A549 (cell line): ENCODE measurements at regions not wholly inside any gene's neighbourhood (a gene's known extent, or its start where the extent isn't known, plus 50 kb on each side); places are given as distances from the start of the nearest gene placed in this dataset.

ENCODE experiments used
- ATAC-seq, 2 experiments: fragments of 200-7000 bp in 1 of 2; fragments of >200 bp in 1 of 2; cut with Nextera tagmentation in 1 of 2; cut with Tn5 transposase in 1 of 2; 3 replicates each; pipeline versions ENCODE4 v1.8.0 to v1.9.1; 2018 to 2020; ENCODE audit warnings: mild to moderate bottlenecking in 1 of 2, moderate library complexity in 1 of 2
- CTCF ChIA-PET: fragments of 300-600 bp; sonication (Branson Sonifier 250); formaldehyde crosslinking; extraction: SDS; loops from one replicate; lab custom pipeline; 2021; ENCODE audit warnings: antibody characterized with exemption, inconsistent platforms; lab: Yijun Ruan, JAX
- POLR2A ChIA-PET: fragments of 350-600 bp; formaldehyde crosslinking; extraction: SDS; loops from one replicate; lab custom pipeline; 2021; ENCODE audit warnings: antibody characterized with exemption, inconsistent platforms; lab: Yijun Ruan, JAX
- DNase-seq, 2 experiments: peaks; one replicate each; pipeline versions ENCODE4 v3.0.0 to v3.0.0-alpha.2; 2011 to 2016; ENCODE audit warnings: low read depth in 1 of 2, low spot score in 1 of 2
- FAIRE-seq: peaks from 2 replicates; lab custom pipeline; 2011; peaks lifted over from hg19 to GRCh38; lab: Jason Lieb, UNC
- H3K27ac ChIP-seq, 2 experiments: fragments of >200 bp; sonication (Bioruptor Twin); formaldehyde crosslinking; 3 replicates each; pipeline ENCODE4 v1.5.1; 2016 to 2017
- H3K4me1 ChIP-seq: fragments of >200 bp; sonication (Bioruptor Twin); formaldehyde crosslinking; 3 replicates; pipeline ENCODE4 v1.6.1; 2016
- H3K4me2 ChIP-seq: fragments of >200 bp; sonication (Bioruptor Twin); formaldehyde crosslinking; 3 replicates; pipeline ENCODE4 v1.6.1; 2016
- H3K4me3 ChIP-seq: fragments of >200 bp; sonication (Bioruptor Twin); formaldehyde crosslinking; 3 replicates; pipeline ENCODE4 v1.5.1; 2016
- H3K9me3 ChIP-seq: fragments of >200 bp; sonication (Bioruptor Twin); formaldehyde crosslinking; 3 replicates; pipeline ENCODE4 v1.6.1; 2016
- ATOH8 ChIP-seq: fragments of 250-450 bp; sonication (Bioruptor Pico); IDR thresholded peaks from 2 replicates; pipeline ENCODE4 v1.5.0; 2020; ENCODE audit warnings: low read depth, mild to moderate bottlenecking, moderate library complexity
- BCL3 ChIP-seq: fragments of >200 bp; sonication (Bioruptor Twin); formaldehyde crosslinking; IDR thresholded peaks from 3 replicates; pipeline ENCODE4 v1.6.1; 2016
- CBX8 ChIP-seq: fragments of 200-600 bp; sonication (generic); IDR thresholded peaks from 2 replicates; pipeline ENCODE4 v1.6.1; 2016
- CEBPB ChIP-seq, 2 experiments: fragments of >200 bp in 1 of 2; sonication (Bioruptor Twin) in 1 of 2; formaldehyde crosslinking in 1 of 2; IDR thresholded peaks; 2 replicates each; pipeline ENCODE4 v1.6.1; 2012 to 2016
- CTCF ChIP-seq: fragments of >200 bp; sonication (Bioruptor Twin); formaldehyde crosslinking; IDR thresholded peaks from 3 replicates; pipeline ENCODE4 v1.5.1; 2016
- EHF ChIP-seq: fragments of 250-450 bp; sonication (Bioruptor Pico); IDR thresholded peaks from 2 replicates; pipeline ENCODE4 v1.5.0; 2020; ENCODE audit warnings: mild to moderate bottlenecking
- ELK1 ChIP-seq: fragments of 150-350 bp; IDR thresholded peaks from 2 replicates; pipeline ENCODE4 v1.6.1; 2014; ENCODE audit warnings: low read depth, mild to moderate bottlenecking, low read length
- ESRRA ChIP-seq: fragments of 150-350 bp; IDR thresholded peaks from 2 replicates; pipeline ENCODE4 v1.6.1; 2014; ENCODE audit warnings: mild to moderate bottlenecking, low read length, borderline replicate concordance
- FOSB ChIP-seq: fragments of 250-450 bp; sonication (Bioruptor Pico); IDR thresholded peaks from 2 replicates; pipeline ENCODE4 v1.5.0; 2020; ENCODE audit warnings: mild to moderate bottlenecking, moderate library complexity
- FOSL2 ChIP-seq, 2 experiments: fragments of 450-650 bp in 1 of 2; fragments of >200 bp in 1 of 2; sonication (Bioruptor Twin) in 1 of 2; formaldehyde crosslinking; IDR thresholded peaks; 2 replicates each; pipeline versions ENCODE4 v1.5.0 to v1.6.1; 2016 to 2020; ENCODE audit warnings: mild to moderate bottlenecking in 1 of 2, moderate library complexity in 1 of 2
- FOXS1 ChIP-seq: fragments of 250-450 bp; sonication (Bioruptor Pico); IDR thresholded peaks from 2 replicates; pipeline ENCODE4 v1.5.0; 2020; ENCODE audit warnings: mild to moderate bottlenecking, moderate library complexity
- GATA3 ChIP-seq: IDR thresholded peaks from 2 replicates; pipeline ENCODE4 v1.6.1; 2012; ENCODE audit warnings: borderline replicate concordance
- HDAC2 ChIP-seq: fragments of 200-600 bp; sonication (generic); IDR thresholded peaks from 2 replicates; pipeline ENCODE4 v1.6.1; 2016
- HES2 ChIP-seq: fragments of >200 bp; sonication (Bioruptor Twin); formaldehyde crosslinking; IDR thresholded peaks from 2 replicates; pipeline ENCODE4 v1.6.1; 2016
- HEYL ChIP-seq: fragments of 250-450 bp; sonication (Bioruptor Pico); IDR thresholded peaks from 2 replicates; pipeline ENCODE4 v1.8.0; 2021; ENCODE audit warnings: mild to moderate bottlenecking, moderate library complexity
- HOXB13 ChIP-seq: fragments of 250-450 bp; sonication (Bioruptor Pico); IDR thresholded peaks from 2 replicates; pipeline ENCODE4 v1.5.0; 2020; ENCODE audit warnings: low read depth, mild to moderate bottlenecking, moderate library complexity
- HOXB5 ChIP-seq: fragments of 250-450 bp; sonication (Bioruptor Pico); IDR thresholded peaks from 2 replicates; pipeline ENCODE4 v1.5.0; 2020; ENCODE audit warnings: mild to moderate bottlenecking, moderate library complexity
- JUNB ChIP-seq: fragments of >200 bp; sonication (Bioruptor Twin); formaldehyde crosslinking; IDR thresholded peaks from 2 replicates; pipeline ENCODE4 v1.6.1; 2016
- KDM5A ChIP-seq: fragments of 200-600 bp; sonication (generic); IDR thresholded peaks from 2 replicates; pipeline ENCODE4 v1.6.1; 2016; ENCODE audit warnings: antibody characterized with exemption, mild to moderate bottlenecking
- MAFK ChIP-seq: fragments of 450-650 bp; IDR thresholded peaks from 2 replicates; pipeline ENCODE4 v1.6.1; 2014; ENCODE audit not compliant: partially characterized antibody
- MAX ChIP-seq: IDR thresholded peaks from 2 replicates; pipeline ENCODE4 v1.6.1; 2012
- NR3C1 ChIP-seq: fragments of >200 bp; sonication (Bioruptor Twin); formaldehyde crosslinking; IDR thresholded peaks from 3 replicates; pipeline ENCODE4 v1.6.1; 2017
- RARB ChIP-seq: fragments of 250-450 bp; sonication (Bioruptor Pico); IDR thresholded peaks from 2 replicates; pipeline ENCODE4 v1.8.0; 2021; ENCODE audit warnings: mild to moderate bottlenecking, moderate library complexity
- RCOR1 ChIP-seq: fragments of 150-350 bp; IDR thresholded peaks from 2 replicates; pipeline ENCODE4 v1.6.1; 2014; ENCODE audit warnings: antibody characterized with exemption, low read length, low read depth
- SMC3 ChIP-seq: fragments of >200 bp; sonication (Bioruptor Twin); formaldehyde crosslinking; IDR thresholded peaks from 3 replicates; pipeline ENCODE4 v1.6.1; 2018; ENCODE audit warnings: inconsistent platforms
- SREBF2 ChIP-seq: fragments of 450-650 bp; IDR thresholded peaks from 2 replicates; pipeline ENCODE4 v1.6.1; 2014; ENCODE audit warnings: mild to moderate bottlenecking, moderate library complexity
- TP53 ChIP-seq: fragments of 250-450 bp; sonication (Bioruptor Pico); IDR thresholded peaks from 2 replicates; pipeline ENCODE4 v1.5.0; 2021; ENCODE audit warnings: mild to moderate bottlenecking, moderate library complexity
- USF2 ChIP-seq: fragments of 450-650 bp; IDR thresholded peaks from 2 replicates; pipeline ENCODE4 v1.6.1; 2014; ENCODE audit warnings: antibody characterized with exemption
- ZFP36 ChIP-seq: fragments of 450-650 bp; IDR thresholded peaks from 2 replicates; pipeline ENCODE4 v1.6.1; 2014; ENCODE audit warnings: borderline replicate concordance; ENCODE audit not compliant: partially characterized antibody
- ZNF302 ChIP-seq: fragments of 250-450 bp; sonication (Bioruptor Pico); IDR thresholded peaks from 2 replicates; pipeline ENCODE4 v1.9.0; 2021; ENCODE audit warnings: inconsistent platforms, mild to moderate bottlenecking, moderate library complexity
- WGBS: methylation state at CpG from one replicate; pipeline ENCODE4 v1.1.6; 2017; ENCODE audit errors: missing lambda C conversion rate; 5-methylcytosine and 5-hydroxymethylcytosine counted together

GRCh38 chr6:140311146-140311545 lies 936.7 kb upstream of the CITED2 start (continued):
- TF ChIP-seq TP53 (CRISPR knock-in tag) (no peak), MAX (no peak)

GRCh38 chr6:140303218-140303949 lies 928.9 kb upstream of the CITED2 start:
- H3K4me3 ChIP-seq, result no peak overlapping the region
- no peak overlapping the region for H3K27ac ChIP-seq
- H3K4me1 ChIP-seq, result no peaks in the 10 kb centered on the region
- DNase-seq (no peak), FAIRE-seq (no peak), ATAC-seq (no peak)
- ChIA-PET POLR2A (no interaction called here), CTCF (no interaction called here)
- no peak overlapping the region for H3K4me2 ChIP-seq
- 58% methylated on average over 8 of the region's 8 CpGs for WGBS
- no peak for TF ChIP-seq HOXB5 (CRISPR knock-in tag)
- TF ChIP-seq FOXS1, result no peak
- no peak for TF ChIP-seq ESRRA
- TF ChIP-seq ATOH8 (CRISPR knock-in tag), result no peak
- no peak for TF ChIP-seq RARB (CRISPR knock-in tag)
- TF ChIP-seq FOSB (CRISPR knock-in tag), result no peak
- TF ChIP-seq SMC3, result no peak
- TF ChIP-seq RCOR1, result no peak
- TF ChIP-seq USF2, result no peak
- no peak for TF ChIP-seq HEYL (CRISPR knock-in tag)
- TF ChIP-seq TP53 (CRISPR knock-in tag), result no peak
- TF ChIP-seq JUNB, result no peak
- TF ChIP-seq MAX, result no peak
- TF ChIP-seq NR3C1, result no peak
- no peak for TF ChIP-seq MAFK
- no peak for TF ChIP-seq EHF (CRISPR knock-in tag)
- TF ChIP-seq HES2, result no peak
- no peak for TF ChIP-seq BCL3
- no peak for TF ChIP-seq HOXB13 (CRISPR knock-in tag)
- no peak for TF ChIP-seq CBX8
- no peaks in the 10 kb centered on the region for H3K9me3 ChIP-seq

- ChIA-PET POLR2A (no interaction called here), CTCF (no interaction called here)
- DNase-seq, result no peak
- ATAC-seq, result no peak
- FAIRE-seq, result no peak
- no peaks in the 10 kb centered on the region for H3K4me1 ChIP-seq
- WGBS, result 36% methylated on average over 1 of the region's 1 CpG
- H3K4me2 ChIP-seq, result no peak overlapping the region
- no peak overlapping the region for H3K4me3 ChIP-seq
- H3K27ac ChIP-seq, result no peak overlapping the region
- no peaks in the 10 kb centered on the region for H3K9me3 ChIP-seq
- TF ChIP-seq ZNF302 (CRISPR knock-in tag), result no peak
- TF ChIP-seq SREBF2, result no peak
- TF ChIP-seq ESRRA, result no peak
- TF ChIP-seq GATA3, result no peak
- no peak for TF ChIP-seq HDAC2
- TF ChIP-seq FOSL2 (IDR thresholded peaks at IDR 0.05), result no peak
- TF ChIP-seq FOSL2 (CRISPR knock-in tag; IDR thresholded peaks at IDR 0.05), result no peak
- no peak for TF ChIP-seq CTCF
- TF ChIP-seq CBX8, result no peak
- no peak for TF ChIP-seq ZFP36
- TF ChIP-seq ELK1, result no peak
- TF ChIP-seq CEBPB (IDR thresholded peaks at IDR 0.05), result no peak
- no peak for TF ChIP-seq KDM5A
These were observed 925.9 kb upstream of the CITED2 start for GRCh38 chr6:140300331-140300730.
